IMR-90 (cell line): ENCODE measurements at regions not wholly inside any gene's neighbourhood (a gene's known extent, or its start where the extent isn't known, plus 50 kb on each side); places are given as distances from the start of the nearest gene placed in this dataset.

Source experiments
- BHLHE40 ChIP-seq: fragments of 150-350 bp; IDR thresholded peaks from 2 replicates; pipeline ENCODE4 v1.6.1; 2016; ENCODE audit warnings: mild to moderate bottlenecking, low read depth, low read length
- FOS ChIP-seq: fragments of 150-350 bp; IDR thresholded peaks from 2 replicates; pipeline ENCODE4 v1.6.1; 2016; ENCODE audit warnings: low read depth, low read length
- MAFK ChIP-seq: IDR thresholded peaks from 2 replicates; pipeline ENCODE4 v1.6.1; 2012; ENCODE audit warnings: low read depth, low read length, improper control_type of control experiment
- MXI1 ChIP-seq: IDR thresholded peaks from 2 replicates; pipeline ENCODE4 v1.6.1; 2012; ENCODE audit warnings: low read depth, mild to moderate bottlenecking, low read length, moderate library complexity, borderline replicate concordance
- POLR2A ChIP-seq: IDR thresholded peaks from 2 replicates; pipeline ENCODE4 v1.6.1; 2012; ENCODE audit warnings: mild to moderate bottlenecking, low read depth, low read length
- RAD21 ChIP-seq: IDR thresholded peaks from 2 replicates; pipeline ENCODE4 v1.6.1; 2012; ENCODE audit warnings: low read length, improper control_type of control experiment
- RFX5 ChIP-seq: IDR thresholded peaks from 2 replicates; pipeline ENCODE4 v1.8.0; 2012; ENCODE audit warnings: low read depth, mild to moderate bottlenecking, low read length, moderate library complexity
- SMC3 ChIP-seq: fragments of 150-350 bp; IDR thresholded peaks from 2 replicates; pipeline ENCODE4 v1.6.1; 2016; ENCODE audit warnings: low read depth, mild to moderate bottlenecking, antibody characterized with exemption, low read length, moderate library complexity
- TF ChIP-seq, protein P1 (sequence below): conservative IDR thresholded peaks from 2 replicates; pipeline ENCODE4 v1.5.1; 2012; ENCODE audit warnings: mild to moderate bottlenecking, low read depth, low read length, improper control_type of control experiment
- TF ChIP-seq, protein P2 (sequence below): fragments of 150-350 bp; IDR thresholded peaks from 2 replicates; pipeline ENCODE4 v1.6.1; 2017; ENCODE audit warnings: mild to moderate bottlenecking, antibody characterized with exemption, low read length, low read depth
- TF ChIP-seq, protein P3 (sequence below): fragments of 150-350 bp; IDR thresholded peaks from 2 replicates; pipeline ENCODE4 v1.6.1; 2016; ENCODE audit warnings: low read depth, mild to moderate bottlenecking, low read length, moderate library complexity, borderline replicate concordance

DNA sequence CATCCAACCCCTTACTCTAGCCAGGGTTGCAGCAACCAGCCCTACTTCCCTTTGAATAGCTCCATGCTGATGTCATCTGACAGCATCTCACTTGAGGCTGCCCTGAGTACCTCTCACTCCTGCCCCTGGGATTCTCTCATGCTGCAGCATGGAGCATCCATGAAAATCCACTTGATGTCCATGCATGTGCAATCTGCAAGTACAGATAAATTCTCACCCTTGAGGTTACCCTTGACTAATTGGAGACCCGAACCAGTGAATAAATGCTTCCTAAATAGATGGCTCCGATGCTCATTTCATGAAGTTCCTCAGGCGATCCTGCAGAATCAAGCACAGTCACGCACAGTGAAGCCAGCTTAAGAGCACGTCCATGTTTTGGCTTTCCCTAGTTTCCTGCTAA is 298.3 kb downstream of the RBM43 start:
- TF ChIP-seq POLR2A, result no peak
- no peak for TF ChIP-seq RAD21
- TF ChIP-seq SMC3, result no peak
- TF ChIP-seq RFX5, result no peak
- TF ChIP-seq, protein P1, sequence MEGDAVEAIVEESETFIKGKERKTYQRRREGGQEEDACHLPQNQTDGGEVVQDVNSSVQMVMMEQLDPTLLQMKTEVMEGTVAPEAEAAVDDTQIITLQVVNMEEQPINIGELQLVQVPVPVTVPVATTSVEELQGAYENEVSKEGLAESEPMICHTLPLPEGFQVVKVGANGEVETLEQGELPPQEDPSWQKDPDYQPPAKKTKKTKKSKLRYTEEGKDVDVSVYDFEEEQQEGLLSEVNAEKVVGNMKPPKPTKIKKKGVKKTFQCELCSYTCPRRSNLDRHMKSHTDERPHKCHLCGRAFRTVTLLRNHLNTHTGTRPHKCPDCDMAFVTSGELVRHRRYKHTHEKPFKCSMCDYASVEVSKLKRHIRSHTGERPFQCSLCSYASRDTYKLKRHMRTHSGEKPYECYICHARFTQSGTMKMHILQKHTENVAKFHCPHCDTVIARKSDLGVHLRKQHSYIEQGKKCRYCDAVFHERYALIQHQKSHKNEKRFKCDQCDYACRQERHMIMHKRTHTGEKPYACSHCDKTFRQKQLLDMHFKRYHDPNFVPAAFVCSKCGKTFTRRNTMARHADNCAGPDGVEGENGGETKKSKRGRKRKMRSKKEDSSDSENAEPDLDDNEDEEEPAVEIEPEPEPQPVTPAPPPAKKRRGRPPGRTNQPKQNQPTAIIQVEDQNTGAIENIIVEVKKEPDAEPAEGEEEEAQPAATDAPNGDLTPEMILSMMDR, result no peak
- no peak for TF ChIP-seq MAFK
- TF ChIP-seq, protein P2, sequence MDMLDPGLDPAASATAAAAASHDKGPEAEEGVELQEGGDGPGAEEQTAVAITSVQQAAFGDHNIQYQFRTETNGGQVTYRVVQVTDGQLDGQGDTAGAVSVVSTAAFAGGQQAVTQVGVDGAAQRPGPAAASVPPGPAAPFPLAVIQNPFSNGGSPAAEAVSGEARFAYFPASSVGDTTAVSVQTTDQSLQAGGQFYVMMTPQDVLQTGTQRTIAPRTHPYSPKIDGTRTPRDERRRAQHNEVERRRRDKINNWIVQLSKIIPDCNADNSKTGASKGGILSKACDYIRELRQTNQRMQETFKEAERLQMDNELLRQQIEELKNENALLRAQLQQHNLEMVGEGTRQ, result no peak
- no peak for TF ChIP-seq MXI1
- TF ChIP-seq BHLHE40, result no peak
- TF ChIP-seq FOS, result no peak
- TF ChIP-seq, protein P3, sequence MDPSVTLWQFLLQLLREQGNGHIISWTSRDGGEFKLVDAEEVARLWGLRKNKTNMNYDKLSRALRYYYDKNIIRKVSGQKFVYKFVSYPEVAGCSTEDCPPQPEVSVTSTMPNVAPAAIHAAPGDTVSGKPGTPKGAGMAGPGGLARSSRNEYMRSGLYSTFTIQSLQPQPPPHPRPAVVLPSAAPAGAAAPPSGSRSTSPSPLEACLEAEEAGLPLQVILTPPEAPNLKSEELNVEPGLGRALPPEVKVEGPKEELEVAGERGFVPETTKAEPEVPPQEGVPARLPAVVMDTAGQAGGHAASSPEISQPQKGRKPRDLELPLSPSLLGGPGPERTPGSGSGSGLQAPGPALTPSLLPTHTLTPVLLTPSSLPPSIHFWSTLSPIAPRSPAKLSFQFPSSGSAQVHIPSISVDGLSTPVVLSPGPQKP, result no peak
